Cardiac fibroblast (primary cell): ENCODE measurements at regions not wholly inside any gene's neighbourhood (a gene's known extent, or its start where the extent isn't known, plus 50 kb on each side); places are given as distances from the start of the nearest gene placed in this dataset.

Experiments
- DNase-seq, 2 donors: peaks; one replicate each; pipeline versions ENCODE4 v3.0.0 to v3.0.0-alpha.2; 2010; ENCODE audit warnings: low read depth in 2 of 2
- H3K4me3 ChIP-seq, 2 donors: replicated peaks in 1 of 2; 1 replicate in 1 of 2; 2 replicates in 1 of 2; pipeline ENCODE4 v1.5.1; 2011; ENCODE audit warnings: low read depth in 2 of 2, low read length in 2 of 2, mild to moderate bottlenecking in 2 of 2, moderate library complexity in 1 of 2
- CTCF ChIP-seq: IDR thresholded peaks from one replicate; pipeline ENCODE4 v1.5.1; 2011; ENCODE audit warnings: low read depth, mild to moderate bottlenecking, low read length, inconsistent platforms

GRCh38 chr5:152016421-152016820 lies 91.8 kb upstream of the GLRA1 start:
- no peak overlapping the region for H3K4me3 ChIP-seq
- no peak for DNase-seq
- no peak for TF ChIP-seq CTCF

- TF ChIP-seq CTCF, result no peak
- DNase-seq, result no peak
Measured at GRCh38 chr5:152007653-152008335, 83.1 kb upstream of the GLRA1 start.

GRCh38 chr5:152004095-152004494 lies 79.4 kb upstream of the GLRA1 start:
- DNase-seq, result no peak
- TF ChIP-seq CTCF, result no peak

More at GRCh38 chr5:152007653-152008335, 83.1 kb upstream of the GLRA1 start:
- H3K4me3 ChIP-seq, result no peak overlapping the region

More at GRCh38 chr5:152004095-152004494, 79.4 kb upstream of the GLRA1 start:
- no peak overlapping the region for H3K4me3 ChIP-seq
